HG03095 (cell line): ENCODE measurements at regions not wholly inside any gene's neighbourhood (a gene's known extent, or its start where the extent isn't known, plus 50 kb on each side); places are given as distances from the start of the nearest gene placed in this dataset.
A peak's percentile ranks its signal among the peaks of the same experiment; 100 is the strongest.
"Not testable (repeated sequence)": the region's sequence is repeated elsewhere in the genome, so short reads cannot be mapped to it uniquely, and the experiment has no call there.

Experiments
- ATAC-seq: cut with Tn5 transposase; IDR thresholded peaks from one replicate; pipeline ENCODE4 v1.9.1; 2021; ENCODE audit warnings: moderate library complexity; ENCODE audit not compliant: unreplicated experiment

DNA sequence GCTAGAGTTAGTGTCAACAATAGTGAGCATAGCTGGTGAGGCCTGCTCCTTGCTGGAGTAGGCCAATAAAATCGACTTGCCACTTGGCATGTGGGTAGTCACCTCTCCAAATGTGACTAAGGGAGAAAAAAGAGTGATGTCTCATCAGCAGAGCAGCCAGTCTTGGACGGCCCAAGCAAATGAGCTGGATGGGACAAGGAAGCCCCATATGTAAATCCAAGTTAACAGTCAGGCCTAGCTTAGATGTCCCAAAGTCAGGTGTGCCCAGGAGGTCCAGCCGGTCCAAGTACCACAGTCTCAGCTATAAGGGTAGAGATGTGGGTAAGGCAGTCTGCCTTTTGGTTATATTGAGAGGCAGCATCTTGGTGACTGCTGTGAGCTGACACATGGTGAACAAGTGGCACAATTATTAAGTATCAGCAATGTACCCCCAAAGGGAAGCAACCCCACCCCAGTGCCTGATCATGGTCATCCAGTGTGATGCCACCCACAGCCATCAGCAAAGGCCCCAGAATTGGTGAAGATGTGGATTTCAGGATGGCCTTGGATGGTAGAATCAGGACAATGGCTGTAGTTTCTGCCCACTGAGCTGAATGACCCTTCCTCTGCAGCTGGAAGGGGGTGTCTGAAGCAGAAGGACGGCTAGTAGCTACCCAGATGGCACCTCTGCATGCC is 83.4 kb downstream of the TNFRSF13B start:
- no peak for ATAC-seq

DNA sequence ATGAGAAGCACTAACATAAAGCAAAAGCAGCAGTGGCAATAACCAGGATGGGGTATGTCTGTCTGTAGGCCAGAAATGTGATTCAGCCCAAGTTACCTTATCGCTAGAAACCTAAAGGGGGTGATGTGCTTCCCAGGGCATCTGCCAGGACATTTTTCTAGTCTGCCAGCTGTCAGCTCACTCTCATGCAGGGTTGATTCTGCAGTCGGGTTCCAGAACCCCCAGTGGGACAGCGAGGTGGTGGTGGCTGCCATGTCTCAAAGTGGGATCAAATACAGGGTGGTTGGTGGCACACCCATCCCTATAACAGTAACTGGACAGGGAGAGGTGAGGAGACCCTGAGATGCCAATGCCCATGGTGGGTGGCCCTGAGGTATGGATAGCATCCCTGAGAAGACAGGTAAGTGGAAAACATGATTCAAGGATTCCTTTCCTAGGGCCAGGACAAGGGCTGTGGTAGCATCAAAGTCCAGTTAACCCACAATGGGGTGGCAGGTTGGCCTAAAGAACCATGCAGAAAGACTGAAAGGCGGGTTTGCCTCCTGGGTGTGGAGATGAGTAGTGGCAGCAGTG is 84.3 kb downstream of the TNFRSF13B start:
- ATAC-seq = no peak

DNA sequence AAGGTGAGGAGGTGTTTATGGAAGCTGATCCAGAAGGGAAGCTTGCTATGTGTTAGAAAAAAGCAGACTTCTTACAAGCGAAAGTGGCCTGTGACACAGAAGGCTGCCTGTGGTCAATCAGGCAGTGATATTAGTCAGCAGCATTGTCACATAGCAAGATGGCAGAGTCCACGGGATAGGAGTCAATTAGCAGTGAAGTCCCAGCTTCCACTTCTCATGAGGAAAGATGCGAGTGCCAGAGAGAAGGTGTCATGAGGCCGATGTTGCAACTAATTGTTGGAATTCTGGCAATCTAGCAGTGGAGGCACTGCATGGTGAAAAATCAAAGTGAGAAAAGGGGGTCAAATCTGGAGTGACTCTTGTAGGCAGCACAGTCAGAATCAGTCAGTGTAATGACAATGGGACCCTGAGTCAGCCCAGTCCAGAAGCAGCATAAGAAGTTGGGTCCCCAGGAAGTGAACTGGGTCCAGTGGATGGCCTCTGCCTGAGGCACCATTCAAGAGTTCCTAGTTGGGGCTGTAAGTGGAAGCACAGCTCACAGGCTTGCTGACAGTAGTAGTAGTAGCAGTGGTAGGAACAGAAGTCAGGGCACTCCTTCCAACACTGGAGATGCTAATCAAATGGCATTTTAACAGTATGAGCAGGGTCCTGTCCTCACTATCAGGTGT is 85.1 kb downstream of the TNFRSF13B start:
- peak; percentile 94 for ATAC-seq

DNA sequence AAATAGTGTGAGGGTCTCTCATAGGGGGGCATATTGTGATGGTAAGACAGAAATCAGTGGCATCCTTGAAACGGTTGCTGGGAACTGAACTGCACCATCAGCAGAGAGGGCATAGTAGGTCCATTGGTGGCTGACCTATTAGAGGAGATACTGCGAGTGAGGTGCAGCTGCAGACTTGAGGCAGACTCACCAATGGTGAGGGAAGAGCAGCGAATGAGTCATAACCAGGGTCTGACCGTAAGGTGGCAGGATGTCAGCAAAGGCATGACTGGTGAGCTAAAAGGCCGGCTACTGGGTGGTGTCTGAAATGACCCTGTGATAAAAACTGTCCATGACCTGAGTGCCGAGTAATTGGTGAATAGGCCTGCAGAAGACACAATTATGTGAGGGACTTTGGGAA is 86.7 kb downstream of the TNFRSF13B start:
- not testable (repeated sequence) for ATAC-seq

DNA sequence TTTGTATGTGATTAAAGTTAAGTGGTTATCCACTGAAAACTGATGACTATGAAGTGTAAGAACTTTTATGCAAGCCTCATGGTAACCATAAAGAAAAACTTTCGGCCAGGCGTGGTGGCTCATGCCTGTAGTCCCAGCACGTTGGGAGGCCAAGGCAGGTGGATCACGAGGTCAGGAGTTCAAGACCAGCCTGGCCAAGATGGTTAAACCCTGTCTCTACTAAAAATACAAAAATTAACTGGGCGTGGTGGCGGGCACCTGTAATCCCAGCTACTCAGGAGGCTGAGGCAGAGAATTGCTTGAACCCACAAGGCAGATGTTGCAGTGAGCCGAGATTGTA is 89.0 kb downstream of the TNFRSF13B start:
- not testable (repeated sequence) for ATAC-seq

DNA sequence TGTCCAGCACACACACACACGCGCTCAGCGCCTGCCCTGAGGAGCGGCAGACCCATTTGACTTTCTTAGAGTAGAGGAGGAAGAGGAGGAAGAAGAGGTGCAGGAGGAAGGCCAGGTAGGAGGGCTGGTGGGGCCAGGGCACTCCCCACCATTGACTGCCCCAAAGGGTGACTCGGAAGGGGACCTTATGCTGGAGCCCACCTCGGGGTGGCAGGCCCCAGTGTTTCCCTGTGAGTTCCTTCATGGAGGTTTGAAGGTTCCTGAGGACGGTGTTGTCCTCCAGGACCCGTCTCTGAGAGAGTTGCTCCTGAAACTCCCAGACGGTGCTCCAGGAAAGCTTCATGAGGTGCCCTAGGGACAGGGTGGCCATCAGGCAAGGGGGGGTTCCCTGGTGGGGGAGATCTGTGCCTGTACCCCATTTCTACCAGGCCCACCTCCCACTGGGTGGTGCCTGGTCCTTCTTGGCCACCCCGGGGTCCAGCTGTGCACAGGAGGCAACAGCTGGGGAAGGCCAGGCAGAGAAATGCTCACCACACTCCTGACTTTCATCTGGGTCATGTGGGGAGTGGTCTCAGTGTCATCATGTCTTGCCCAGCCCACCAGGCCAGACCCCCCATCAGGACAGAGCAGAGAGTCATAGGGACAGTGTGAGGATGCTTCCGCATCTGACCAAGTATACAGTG is 89.5 kb downstream of the TNFRSF13B start:
- ATAC-seq = no peak

DNA sequence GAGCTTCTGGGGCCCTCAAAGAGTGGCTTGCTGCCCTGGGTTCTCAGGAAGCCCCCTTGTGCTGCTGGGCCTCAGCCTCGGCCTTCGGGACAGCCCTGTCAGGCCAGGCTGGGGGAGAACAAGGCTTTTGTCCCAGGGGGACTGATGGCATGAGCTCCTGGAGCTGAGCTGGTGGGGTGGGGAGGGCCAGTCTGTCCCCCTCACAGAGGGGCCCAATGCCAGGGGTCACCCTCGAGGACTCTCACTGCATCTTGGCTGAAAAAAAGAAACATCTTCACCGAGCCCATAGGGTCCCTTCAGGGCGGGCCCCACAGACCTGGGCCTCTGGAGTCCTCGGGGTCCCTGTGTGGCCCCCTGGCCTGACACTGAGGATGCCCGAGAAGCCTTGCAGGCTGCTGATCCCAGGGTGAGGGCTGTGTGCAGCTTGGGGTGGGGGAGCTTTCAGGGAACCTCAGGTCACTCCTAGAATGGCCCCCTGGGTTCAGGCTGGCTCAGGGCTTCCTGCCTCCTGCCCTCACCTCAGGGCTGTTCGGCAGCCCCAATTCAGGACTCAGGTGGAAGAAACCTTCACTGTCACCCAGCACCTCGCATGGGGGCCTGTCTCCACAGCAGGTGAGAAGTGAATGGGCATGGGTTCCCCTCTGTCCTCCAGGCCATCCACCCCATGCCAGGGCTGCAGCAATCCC is 90.5 kb downstream of the TNFRSF13B start:
- ATAC-seq = no peak

DNA sequence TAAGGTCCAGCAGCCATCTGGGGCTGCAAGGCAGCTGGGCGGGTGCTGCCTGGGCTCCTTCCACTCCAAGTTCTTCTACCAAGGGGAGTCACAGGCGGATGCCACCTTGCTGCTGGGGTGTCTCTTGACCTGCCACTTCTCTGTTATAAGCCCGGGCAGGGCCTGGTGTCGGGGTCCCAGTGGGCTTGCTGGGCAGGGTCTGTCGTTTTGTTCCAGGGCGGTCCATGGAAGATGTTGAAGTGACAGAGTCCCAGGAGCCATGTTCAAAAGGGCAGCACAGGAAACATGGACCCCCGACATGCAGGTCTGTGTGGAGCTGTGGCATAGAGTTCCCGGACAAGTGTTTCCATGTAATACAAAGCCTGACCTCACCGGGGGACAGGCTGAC is 91.1 kb downstream of the TNFRSF13B start:
- no peak for ATAC-seq

DNA sequence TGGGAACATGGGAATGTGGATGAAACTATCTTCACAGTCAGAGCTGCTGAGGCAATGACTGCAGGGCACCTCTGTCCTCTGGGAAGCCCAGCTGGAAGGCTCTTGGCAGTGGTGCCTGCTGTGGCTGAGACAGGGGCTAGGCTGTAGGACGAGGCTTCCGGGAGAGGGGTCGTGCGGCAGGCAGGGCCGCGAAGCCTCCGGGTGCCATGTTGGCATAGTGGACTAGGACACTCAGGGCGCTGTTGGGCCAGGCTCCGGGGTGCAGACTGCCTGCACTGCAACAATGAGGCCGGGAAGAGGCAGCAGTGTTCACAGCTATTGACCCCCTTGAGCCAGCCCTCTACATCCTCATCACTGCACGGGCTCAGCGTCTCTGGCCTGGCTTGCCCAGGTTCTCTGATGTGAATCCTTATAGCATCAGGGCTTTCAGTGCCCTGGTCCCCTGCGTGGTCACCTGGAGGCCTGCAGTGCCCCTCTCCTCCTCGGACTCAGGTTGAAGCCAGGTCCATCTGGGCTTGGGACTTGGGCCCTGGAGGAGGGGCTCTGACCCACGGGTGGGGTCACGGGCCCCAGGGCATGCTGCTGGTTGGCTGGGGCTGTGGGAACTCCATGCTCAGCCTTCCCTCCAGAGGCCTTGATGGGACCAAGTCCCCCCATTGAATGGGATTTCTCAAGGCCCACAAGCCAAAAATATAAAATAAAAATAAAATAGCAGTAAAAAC is 91.6 kb downstream of the TNFRSF13B start:
- ATAC-seq = no peak

DNA sequence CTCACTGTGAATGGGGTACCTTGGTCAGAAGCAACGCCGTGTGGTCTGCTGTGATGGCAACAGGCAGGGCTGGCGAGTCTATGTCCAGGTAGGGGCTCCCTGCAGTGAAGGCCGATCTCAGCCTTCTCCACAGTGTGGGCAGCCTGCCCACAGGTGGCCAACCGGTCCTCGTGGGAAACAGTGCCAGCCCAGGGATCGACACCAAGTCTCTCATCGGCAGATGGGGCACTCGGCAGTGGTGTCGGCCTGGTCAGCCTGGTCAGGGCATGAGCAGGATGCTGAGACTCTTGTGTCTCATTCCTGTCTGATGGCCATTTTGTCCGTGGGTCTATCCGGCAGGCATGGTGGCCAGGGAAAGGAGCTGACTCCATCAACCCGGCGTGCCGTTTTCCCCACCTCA is 92.2 kb downstream of the TNFRSF13B start:
- no peak for ATAC-seq

DNA sequence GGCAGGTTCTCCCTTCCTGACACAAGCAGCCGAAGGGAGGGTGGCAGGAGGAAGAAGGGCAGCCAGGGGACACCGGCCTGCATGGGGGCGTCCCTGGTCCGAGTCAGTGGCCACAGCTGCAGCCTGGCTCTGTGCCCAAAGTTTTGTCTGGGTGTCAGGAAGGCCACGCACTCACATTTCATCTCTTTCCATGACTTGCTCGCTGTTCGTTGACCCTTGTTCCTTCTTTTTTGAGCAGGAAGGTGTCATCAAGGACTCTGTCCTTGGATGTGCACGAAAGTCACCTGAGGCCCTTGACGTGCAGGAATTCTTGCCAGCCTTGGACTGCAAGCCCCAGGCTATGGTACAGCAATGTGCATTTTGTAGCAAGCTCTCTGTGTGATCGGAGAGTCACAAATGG is 93.3 kb downstream of the TNFRSF13B start:
- no peak for ATAC-seq

DNA sequence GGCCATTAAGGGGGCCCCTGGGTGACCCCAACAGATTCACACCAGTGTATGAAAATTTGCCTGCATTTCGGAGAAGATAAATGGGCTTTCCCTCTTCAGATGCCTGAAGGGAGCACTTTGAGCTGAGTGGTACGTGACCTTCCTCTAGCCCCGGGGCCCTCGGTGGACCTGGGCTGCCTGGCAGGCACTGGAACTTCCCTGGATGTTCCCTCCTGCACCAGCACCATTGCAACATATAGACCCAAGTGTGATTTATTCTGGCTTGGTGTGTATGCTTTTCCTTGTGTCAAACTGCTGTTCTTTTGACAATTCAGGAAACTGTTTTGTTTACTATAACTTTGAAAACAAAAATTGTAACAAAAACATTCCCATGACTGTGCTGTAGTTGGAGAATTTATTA is 93.8 kb downstream of the TNFRSF13B start:
- no peak for ATAC-seq

DNA sequence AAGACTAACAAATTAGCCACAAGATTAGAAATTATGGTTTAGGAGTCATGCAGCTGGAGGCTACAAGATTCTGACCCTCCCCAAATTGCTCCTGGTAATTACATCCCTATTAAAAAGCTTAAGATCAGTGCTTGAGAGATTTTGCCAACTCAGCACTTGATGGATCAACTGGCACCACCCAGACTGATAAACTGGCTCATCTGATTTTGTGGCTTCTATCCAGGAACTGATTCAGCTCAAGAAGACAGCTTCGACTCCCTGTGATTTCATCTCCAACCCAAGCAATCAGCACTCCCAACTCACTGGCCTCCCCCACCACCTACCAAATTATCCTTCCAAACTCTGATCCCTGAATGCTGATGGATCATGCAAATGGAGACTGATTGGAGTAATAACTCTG is 94.8 kb downstream of the TNFRSF13B start:
- no peak for ATAC-seq

DNA sequence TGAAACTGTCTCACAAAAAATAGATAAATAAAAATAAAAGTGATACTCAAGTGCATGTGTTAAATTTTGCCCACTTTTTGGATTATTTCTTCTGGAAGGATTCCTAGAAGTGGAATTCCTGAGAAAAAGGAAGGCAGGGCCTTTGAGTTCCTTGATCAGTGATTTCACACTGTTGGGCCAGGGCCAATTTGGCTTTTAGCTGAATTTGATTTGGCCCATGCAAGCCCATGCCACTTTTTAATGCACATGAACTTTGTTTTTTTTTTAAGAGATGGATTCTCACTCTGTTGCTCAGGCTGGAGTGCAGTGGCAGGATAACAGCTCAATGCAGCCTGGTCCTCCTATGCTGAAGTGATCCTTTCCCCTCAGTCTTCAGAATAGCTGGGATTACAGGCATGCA is 96.3 kb downstream of the TNFRSF13B start:
- ATAC-seq = no peak

DNA sequence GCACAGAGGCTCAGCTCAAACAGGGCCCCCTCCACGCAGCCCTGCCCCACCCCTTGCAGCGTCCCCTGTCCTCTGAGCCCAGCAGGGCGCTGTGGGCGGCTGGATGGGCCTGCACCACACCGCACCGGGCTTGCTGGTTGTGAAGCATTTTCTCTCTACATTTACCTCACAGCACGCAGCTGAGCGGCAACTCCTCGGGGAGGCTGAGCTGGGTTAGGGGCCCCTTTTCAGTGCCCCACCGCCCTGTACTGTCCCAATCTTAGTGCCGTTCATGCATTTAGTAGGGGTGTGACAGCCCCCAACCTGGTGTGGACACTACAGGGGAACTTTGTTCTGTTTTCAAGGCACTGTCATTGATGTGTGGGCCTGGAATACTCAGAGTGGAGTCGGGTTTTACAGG is 97.7 kb downstream of the TNFRSF13B start:
- ATAC-seq = not testable (repeated sequence)

DNA sequence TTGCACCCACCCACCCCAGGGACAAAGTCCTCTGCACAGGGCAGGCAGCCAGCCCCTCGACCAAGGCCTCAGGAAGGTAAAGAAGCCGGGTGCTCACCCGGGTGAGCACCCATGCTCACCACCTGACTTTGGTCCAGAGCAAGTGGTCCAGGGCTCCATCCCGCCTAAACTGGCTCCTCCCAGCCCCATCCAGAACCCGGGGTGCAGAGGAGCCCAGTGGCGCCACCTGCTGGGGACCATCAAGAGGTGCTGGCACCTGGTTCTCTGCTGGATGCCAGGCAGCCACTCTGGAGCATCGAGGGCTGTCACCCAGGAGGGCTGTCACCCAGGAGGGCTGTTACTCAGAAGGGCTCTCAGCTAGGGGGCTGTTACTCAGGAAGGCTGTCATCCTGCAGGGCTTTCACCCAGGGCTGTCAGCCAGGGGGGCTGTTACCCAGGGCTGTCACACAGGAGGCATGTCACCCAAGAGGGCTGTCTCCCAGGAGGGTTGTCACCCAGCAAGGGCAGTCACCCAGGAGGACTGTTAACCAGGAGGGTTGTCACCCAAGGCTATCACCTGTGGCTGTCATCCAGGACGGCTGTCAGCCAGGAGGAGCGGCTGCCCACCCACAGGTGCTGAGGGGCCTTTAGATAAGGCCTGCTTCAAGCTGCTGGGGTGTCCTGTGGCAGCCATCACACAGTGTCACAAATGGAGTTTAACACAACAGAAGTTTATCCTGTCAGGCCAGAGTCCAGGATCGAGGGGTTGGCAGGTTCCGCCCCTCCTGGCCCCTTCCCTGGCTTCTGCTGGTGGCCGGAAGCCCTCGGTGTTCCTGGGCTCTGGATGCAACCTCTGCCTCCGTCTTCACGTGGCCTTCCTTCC is 98.5 kb downstream of the TNFRSF13B start:
- ATAC-seq = no peak

DNA sequence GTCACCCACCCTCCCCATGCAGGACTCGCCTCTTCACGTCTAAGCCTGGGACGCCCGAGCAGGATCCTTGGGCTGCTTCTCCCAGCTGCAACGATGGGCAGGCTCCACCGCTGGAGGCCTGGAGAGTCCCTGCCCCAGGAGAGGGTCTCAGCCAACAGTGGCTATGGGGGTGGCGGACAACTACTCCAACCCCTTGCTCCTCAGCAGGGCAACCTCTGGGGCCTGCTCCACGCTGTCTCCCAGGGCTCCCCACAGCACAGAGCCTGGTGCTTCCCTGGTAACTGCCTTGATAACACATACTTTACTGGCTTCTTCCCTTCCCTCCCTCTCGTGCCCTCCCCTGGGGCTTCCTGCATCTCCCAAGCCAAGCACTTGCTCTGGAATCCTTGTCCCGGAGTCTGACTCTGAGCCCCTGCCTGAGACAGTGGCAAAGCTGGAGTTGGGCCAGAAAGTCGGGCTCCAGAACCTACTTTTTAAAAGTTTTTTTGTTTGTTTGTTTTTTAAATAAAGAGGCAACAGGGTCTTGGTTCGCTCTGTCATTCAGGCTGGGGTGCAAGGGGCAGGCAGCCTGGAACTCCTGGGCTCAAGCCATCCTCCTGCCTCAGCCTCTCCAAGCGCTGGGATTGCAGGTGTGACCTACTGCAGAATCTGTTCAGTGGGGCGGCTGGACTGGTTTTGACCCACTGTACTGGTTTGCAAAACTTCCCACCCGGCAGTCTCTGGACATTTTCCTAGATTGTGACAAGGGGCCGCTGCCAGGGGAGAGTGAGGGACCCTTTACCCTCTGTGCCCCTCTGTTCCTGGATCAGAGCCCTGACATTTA is 99.4 kb downstream of the TNFRSF13B start:
- ATAC-seq = no peak

DNA sequence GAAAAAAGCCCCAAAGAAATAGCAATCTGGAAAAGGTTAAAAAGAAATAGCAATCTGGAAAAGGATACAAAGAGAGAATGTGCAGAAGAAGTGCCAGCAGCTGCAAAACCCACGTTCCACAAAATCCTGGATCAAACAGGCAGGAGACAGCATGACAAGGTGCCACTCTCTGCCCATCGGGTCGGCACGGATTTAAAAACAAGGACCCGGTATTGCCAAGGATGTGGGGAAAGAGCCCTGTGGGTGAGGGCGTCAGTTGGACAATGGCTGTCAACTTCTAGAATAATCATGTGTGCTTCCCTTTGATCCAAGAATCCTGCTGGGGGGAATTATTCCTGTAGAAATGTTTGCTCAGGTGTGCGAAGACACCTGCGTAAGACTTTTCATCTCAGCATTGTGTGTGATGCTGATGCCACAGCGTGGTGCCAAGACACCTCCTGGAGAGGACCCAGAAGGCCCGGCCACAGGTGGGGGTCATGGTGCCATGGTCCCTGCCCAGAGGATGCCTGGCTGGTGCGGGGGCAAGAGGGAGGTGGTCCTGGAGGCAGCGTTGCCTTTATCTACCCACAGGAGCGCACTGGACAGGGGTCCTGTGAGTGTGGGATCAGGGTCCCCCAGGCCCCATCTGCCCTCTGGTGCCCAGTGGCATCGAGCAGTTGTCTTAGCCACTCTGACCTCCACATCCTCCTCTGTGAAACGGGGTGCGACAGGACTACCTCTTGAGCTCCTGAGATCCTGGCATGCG is 100.3 kb downstream of the TNFRSF13B start:
- not testable (repeated sequence) for ATAC-seq
